ENCODE measurements at regions not wholly inside any gene's neighbourhood (a gene's known extent, or its start where the extent isn't known, plus 50 kb on each side); places are given as distances from the start of the nearest gene placed in this dataset.

GRCh38 chr3:194928831-194929577 is 243.3 kb downstream of the FAM43A start:
- DNase-seq (ENCODE audit: low spot score), result no peak

GRCh38 chr3:194929578-194929960 is 243.9 kb downstream of the FAM43A start:
- DNase-seq (ENCODE audit: low spot score), result no peak

GRCh38 chr3:194930377-194931204 is 244.9 kb downstream of the FAM43A start:
- DNase-seq (ENCODE audit: low spot score), result no peak

- DNase-seq (ENCODE audit: low spot score), result no peak
Observed at GRCh38 chr3:194931347-194931746, 245.7 kb downstream of the FAM43A start.

- no peak for DNase-seq (ENCODE audit: low spot score)
Observed at GRCh38 chr3:194931865-194932264, 246.2 kb downstream of the FAM43A start.

- DNase-seq (ENCODE audit: low spot score), result no peak
Observed at GRCh38 chr3:194933465-194933864, 247.8 kb downstream of the FAM43A start.

DNA sequence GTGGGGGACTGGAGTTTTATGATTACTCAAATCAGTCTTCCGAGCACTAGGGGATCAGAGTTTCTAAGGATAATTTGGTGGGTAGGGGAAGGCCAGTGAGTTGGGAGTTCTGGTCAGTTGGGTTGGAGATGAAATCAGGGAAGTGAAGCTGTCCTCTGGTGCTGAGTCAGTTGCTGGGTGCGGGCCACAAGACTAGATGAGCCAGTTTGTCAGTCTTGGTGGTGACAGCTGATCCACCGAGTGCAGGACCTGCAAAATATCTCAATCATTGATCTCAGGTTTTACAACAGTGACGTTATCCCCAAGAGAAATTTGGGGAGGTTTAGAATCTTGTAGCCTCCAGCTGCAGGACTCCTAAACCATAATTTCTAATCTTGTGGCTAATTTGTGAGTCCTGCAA is 249.4 kb downstream of the FAM43A start:
- DNase-seq (ENCODE audit: low spot score), result peak; percentile 31

DNA sequence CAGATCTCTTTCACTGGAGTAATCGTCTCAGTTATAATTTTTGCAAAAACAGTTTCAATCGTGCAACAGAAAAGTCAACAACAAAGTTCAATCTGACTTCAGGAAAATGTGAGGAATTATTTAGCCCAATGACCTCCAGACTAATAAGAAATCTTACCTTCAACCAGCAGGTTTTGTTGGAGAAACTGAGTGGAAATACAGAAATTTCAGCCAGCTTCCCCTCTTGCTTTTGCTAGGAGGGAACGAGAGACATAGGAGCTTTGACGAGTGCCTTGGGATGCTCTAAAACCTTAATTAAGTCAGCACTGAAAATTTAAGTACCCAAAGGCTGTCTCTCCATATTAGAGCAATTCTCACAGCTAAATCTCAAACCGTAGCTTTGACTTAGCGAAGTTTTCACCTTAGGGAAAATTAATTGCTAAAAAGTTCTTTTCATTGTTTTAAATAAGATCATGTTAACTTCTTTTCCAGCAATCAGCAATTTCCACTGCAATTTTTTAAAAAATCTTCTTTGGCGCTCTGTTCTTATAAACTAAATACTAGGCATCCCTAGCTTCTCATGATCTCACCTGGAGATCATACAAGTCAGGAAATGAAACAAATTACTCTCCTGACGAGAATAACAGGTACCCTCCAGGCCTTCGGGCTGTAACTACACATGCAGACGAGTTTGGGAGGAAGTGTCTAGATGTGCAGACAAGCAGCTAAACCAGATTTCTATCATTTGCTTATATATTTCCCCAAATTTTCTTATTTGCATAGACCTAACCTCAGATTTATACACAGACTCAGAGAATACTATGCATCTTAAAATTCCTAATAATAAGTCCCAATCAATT is 250.2 kb downstream of the FAM43A start:
- DNase-seq (ENCODE audit: low spot score), result no peak

- DNase-seq (ENCODE audit: low spot score), result no peak
Observed at GRCh38 chr3:194936659-194937058, 251.0 kb downstream of the FAM43A start.

DNA sequence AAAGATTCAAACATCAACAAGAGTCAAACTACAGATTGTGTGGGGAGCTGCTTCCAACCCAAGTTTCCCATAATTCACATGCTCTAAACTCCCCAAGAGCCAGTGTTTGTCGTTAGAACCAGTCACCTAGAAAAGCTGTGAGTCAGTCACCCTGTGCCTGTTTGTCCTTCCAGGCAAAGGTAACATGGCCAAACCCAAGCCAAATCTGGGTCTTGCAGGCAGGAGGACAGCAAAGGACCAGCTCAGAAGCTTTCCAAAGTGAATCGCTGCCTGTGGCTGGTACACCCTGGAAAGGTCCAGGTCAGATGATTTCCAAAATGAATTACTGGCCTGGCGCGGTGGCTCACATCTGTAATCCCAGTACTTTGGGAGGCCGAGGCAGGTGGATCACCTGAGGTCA is 251.5 kb downstream of the FAM43A start:
- no peak for DNase-seq (ENCODE audit: low spot score)

- no peak for DNase-seq (ENCODE audit: low spot score)
Observed at GRCh38 chr3:194937882-194938321, 252.2 kb downstream of the FAM43A start.

- DNase-seq (ENCODE audit: low spot score), result no peak
Observed at GRCh38 chr3:194938845-194939531, 253.3 kb downstream of the FAM43A start.

DNA sequence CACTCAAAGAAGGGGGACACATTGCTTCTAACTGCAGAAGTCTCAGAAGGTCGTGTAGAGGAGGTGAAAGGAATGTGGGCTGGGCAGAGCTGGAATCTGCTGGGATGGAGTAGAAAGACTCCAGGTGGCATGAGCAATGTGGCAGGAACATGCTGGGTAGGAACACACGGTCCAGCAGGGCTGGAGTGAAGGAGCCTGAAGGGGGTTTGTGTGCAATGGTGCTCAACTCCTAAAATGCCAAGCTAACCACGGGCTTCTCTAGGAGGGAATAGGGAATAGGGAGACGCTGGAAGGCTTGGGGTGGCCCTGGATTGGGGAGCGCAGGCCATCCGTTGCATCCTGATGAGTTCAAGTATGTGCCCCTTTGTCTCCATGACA is 253.8 kb downstream of the FAM43A start:
- DNase-seq (ENCODE audit: low spot score), result no peak

DNA sequence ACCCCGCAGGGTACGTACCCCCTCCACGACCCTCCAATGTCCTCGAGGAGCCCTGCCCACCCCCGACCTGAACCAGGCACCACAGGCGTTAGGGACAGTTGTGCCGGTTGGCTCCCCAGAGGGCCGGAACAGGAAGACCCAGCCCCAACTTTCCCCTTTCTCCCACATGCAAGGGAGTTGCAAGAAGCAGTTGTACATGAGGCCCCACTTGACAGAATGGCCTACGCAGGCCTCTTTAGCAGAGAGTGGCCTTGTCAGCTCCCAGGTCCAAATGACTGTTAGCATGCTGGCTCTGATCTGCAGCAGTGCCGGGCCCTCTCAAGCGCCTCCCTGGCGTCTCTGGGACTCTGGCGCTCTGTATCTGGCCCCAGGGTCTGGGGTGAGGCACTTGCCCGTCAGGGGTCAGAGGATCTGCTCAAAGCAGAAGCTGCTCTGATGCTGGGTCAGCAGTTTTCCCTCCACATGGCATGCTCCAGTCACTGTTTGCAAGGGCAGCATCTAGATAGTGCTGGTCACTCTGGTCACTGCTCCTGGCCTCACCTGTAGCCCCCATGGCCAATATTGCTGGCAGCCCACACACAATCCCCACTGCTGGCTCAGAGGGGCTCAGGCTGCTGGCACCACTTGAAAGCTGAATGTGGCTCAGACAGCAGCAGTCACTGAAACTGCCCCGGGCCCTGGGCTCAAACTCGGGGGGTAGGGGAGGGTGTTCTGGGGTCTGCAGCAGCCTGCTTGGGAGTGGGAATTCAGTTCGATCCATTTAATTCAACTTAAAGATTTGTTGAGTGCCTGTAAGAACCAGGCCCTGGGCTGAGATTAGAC is 254.5 kb downstream of the FAM43A start:
- DNase-seq (ENCODE audit: low spot score), result no peak

DNA sequence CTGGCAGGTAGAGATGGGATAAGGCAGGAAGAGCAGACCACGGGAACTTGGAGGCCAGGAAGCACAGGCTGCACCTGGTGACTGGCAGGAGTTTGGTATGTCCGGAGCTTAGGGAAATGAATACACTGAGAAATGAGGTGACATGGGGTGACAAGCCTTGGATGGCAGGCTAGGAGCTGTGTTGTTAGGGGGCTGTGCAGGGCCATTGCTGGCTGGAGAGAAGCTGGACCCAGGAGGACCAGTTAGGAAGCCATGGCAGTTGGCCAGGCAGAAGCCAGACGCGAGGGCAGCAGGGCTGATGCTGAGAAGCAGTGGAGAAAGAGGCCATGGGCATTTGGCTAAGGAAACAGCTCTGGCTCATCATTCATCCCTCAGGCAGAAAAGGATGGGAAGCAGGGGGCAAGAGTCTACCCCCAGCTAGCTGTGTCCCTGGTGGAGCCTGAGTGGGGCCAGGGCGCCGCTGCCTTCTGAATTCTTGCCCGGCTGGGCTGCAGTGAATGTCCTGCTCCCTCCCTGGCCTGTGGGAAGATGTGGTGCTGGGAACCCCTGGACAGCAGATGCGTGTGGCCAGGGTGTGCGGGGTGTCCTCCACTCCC is 255.8 kb downstream of the FAM43A start:
- DNase-seq (ENCODE audit: low spot score), result no peak

DNA sequence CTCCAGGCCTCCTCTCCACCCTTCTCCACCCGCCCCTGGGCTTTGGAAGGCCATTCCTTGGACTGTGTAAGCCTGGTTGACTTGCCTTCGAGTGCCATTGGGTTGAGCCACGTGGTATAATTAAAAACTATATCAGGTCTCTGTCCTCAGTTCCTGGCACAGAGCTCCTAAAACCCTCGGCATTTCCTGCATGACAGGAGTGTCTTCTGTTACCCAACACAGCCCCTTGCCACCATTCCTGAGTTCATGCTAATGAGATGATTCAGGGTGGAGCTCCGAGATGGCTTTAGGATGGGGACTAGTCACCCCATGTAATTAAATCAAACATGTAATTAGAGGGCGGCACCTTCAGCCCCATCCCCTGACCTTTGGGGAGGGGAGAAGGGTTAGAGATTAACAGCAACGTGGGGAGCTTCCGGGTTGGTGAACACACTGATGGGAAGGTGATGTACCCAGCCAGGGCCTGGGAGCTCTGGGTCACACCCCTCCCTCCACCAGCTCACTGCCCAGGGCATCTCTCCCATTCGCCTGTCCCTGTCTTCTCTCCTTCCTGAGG is 256.4 kb downstream of the FAM43A start:
- DNase-seq (ENCODE audit: low spot score), result no peak

GRCh38 chr3:194944526-194944925 is 258.8 kb downstream of the FAM43A start:
- DNase-seq (ENCODE audit: low spot score), result no peak

DNA sequence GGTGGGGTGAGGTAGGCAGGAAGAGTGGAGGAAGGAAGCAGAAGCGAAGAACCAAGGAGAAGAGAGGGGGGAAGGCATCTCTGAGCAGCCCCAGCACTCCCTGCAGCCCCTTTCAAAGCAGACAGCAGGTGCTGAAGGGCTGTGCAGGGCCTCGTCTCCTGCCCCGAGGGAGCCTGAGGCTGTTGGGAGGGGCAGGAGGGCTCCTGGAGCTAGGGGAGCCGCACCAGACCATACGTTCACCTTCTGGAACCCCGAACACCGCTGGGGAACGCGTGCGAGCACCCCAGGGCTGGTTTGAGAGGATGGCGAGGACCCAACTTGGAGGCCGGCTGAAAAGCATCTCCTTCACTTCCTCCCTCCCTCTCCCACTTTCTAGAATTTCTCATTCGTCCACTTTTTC is 259.8 kb downstream of the FAM43A start:
- DNase-seq (ENCODE audit: low spot score), result no peak

- DNase-seq (ENCODE audit: low spot score), result no peak
Observed at GRCh38 chr3:194946091-194946490, 260.4 kb downstream of the FAM43A start.

DNA sequence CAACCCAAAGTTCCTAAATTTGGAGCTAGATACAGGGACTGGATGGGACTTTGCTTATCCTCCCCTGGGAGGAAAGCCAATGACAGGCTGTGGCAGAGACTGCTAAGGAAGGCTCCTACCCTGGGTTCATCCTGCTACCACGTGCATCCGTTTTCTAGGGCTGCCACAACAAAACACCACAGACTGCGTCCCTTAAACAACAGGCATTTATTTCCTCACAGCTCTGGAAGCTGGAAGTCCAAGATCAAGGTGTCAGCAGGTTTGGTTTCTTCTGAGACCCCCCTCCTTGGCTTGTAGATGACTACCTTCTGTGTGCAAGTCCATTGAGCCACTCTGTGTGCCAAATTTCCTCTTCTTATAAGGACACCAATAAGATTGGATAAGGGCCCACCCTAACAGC is 263.9 kb downstream of the FAM43A start:
- DNase-seq (ENCODE audit: low spot score), result no peak
